Progenitor cell of endocrine pancreas (in vitro differentiated cells): ENCODE measurements at regions not wholly inside any gene's neighbourhood (a gene's known extent, or its start where the extent isn't known, plus 50 kb on each side); places are given as distances from the start of the nearest gene placed in this dataset.

Source experiments
- DNase-seq: peaks from one replicate; pipeline ENCODE4 v3.0.0; 2021; ENCODE audit warnings: low spot score; ENCODE audit not compliant: unreplicated experiment
- H3K27ac Mint-ChIP-seq: 2 replicates; pipeline ENCODE4 v1.8.0; 2021; ENCODE audit warnings: mild to moderate bottlenecking, moderate library complexity, mixed read lengths
- H3K27me3 Mint-ChIP-seq: 2 replicates; pipeline ENCODE4 v1.8.0; 2021; ENCODE audit warnings: mixed read lengths
- H3K36me3 Mint-ChIP-seq: 2 replicates; pipeline ENCODE4 v1.8.0; 2022; ENCODE audit warnings: mixed read lengths; ENCODE audit not compliant: insufficient read depth
- H3K4me1 Mint-ChIP-seq: 2 replicates; pipeline ENCODE4 v1.8.0; 2021; ENCODE audit warnings: low read depth, mixed read lengths
- H3K4me3 Mint-ChIP-seq: 2 replicates; pipeline ENCODE4 v1.8.0; 2021; ENCODE audit warnings: low read depth, mild to moderate bottlenecking, moderate library complexity, mixed read lengths
- H3K9me3 Mint-ChIP-seq: 2 replicates; pipeline ENCODE4 v1.8.0; 2021; ENCODE audit warnings: low read depth, mixed read lengths
- CTCF ChIP-seq: fragments of 200-600 bp; sonication (generic); IDR thresholded peaks from one replicate; pipeline ENCODE4 v1.5.0; 2021; ENCODE audit warnings: antibody characterized with exemption, mild to moderate bottlenecking; ENCODE audit not compliant: unreplicated experiment

- DNase-seq = no peak
- Mint-ChIP-seq H3K27me3 (no peaks in the 10 kb centered on the region), H3K9me3 (no peaks in the 10 kb centered on the region), H3K4me1 (peaks cover 2% of the 10 kb centered on the region), H3K36me3 (no peaks in the 10 kb centered on the region), H3K4me3 (no peak overlapping the region), H3K27ac (no peak overlapping the region)
- TF ChIP-seq CTCF = no peak
These were observed 617.0 kb upstream of the ARID1B start for GRCh38 chr6:156160007-156160794.

GRCh38 chr6:156154896-156155295, 622.3 kb upstream of the ARID1B start:
- Mint-ChIP-seq H3K4me3 (no peak overlapping the region), H3K36me3 (no peaks in the 10 kb centered on the region), H3K9me3 (no peaks in the 10 kb centered on the region), H3K27me3 (no peaks in the 10 kb centered on the region), H3K4me1 (no peaks in the 10 kb centered on the region), H3K27ac (no peak overlapping the region)
- no peak for DNase-seq
- no peak for TF ChIP-seq CTCF

- DNase-seq = no peak
- no peak for TF ChIP-seq CTCF
- H3K4me1 Mint-ChIP-seq = no peaks in the 10 kb centered on the region
- no peak overlapping the region for H3K4me3 Mint-ChIP-seq
- H3K27ac Mint-ChIP-seq = no peak overlapping the region
- no peaks in the 10 kb centered on the region for H3K27me3 Mint-ChIP-seq
- H3K9me3 Mint-ChIP-seq = no peaks in the 10 kb centered on the region
- H3K36me3 Mint-ChIP-seq = no peaks in the 10 kb centered on the region
These were observed 626.8 kb upstream of the ARID1B start for GRCh38 chr6:156150391-156150790.

DNA sequence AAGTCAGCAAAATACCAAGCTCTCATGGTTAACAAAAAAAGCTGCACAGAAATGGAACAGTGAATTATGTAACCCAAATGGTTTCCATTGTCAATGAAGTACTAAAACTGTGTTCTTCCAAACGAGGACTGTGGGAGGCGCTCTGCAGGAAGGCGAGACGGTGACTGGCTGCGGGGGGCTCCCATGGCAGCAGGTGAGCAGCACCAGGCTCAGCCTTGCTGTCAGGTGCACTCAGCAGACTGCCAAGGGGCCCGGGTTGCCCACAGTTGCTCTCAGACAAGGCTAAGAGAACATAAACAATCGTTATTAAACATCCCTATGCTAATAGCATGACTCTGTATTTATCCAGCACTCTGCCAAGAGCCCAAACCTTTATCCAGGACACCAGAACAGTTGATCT, 630.3 kb upstream of the ARID1B start:
- no peaks in the 10 kb centered on the region for H3K4me1 Mint-ChIP-seq
- peaks cover 1% of the 10 kb centered on the region for H3K36me3 Mint-ChIP-seq
- no peak overlapping the region for H3K27ac Mint-ChIP-seq
- no peak overlapping the region for H3K4me3 Mint-ChIP-seq
- DNase-seq = no peak
- H3K9me3 Mint-ChIP-seq = peaks cover 22% of the 10 kb centered on the region
- H3K27me3 Mint-ChIP-seq = no peaks in the 10 kb centered on the region
- no peak for TF ChIP-seq CTCF

- Mint-ChIP-seq H3K9me3 (peaks cover 28% of the 10 kb centered on the region), H3K4me1 (no peaks in the 10 kb centered on the region), H3K36me3 (peaks cover 4% of the 10 kb centered on the region), H3K4me3 (no peak overlapping the region), H3K27me3 (no peaks in the 10 kb centered on the region), H3K27ac (no peak overlapping the region)
- no peak for DNase-seq
- TF ChIP-seq CTCF = no peak
These were observed 645.8 kb upstream of the ARID1B start for GRCh38 chr6:156131221-156131903.
